ENCODE measurements at regions not wholly inside any gene's neighbourhood (a gene's known extent, or its start where the extent isn't known, plus 50 kb on each side); places are given as distances from the start of the nearest gene placed in this dataset.

DNA sequence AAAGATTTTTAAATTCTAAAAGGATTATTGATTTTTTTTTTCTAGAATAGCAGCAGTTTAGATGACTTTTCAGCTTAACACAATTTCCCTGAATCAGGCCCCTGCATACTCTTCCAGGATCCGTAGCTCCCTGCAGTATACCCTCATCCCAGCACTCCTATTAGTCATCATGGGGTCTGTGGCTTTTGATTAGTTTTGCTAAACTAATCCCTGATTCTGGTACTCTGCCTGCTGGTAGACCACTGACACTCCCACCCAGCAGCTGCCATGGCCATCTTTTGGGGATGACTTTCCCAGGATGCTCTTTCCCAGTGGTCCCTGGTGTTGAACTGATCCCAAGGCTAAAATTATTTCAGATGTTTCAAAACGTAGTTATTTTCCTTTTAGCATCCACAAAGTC, 802.0 kb downstream of the RAPGEF2 start:
- POLR2A ChIA-PET = no interaction called here
- TF ChIP-seq, protein P1, sequence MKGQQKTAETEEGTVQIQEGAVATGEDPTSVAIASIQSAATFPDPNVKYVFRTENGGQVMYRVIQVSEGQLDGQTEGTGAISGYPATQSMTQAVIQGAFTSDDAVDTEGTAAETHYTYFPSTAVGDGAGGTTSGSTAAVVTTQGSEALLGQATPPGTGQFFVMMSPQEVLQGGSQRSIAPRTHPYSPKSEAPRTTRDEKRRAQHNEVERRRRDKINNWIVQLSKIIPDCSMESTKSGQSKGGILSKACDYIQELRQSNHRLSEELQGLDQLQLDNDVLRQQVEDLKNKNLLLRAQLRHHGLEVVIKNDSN (IDR thresholded peaks at IDR 0.05; ENCODE audit: borderline replicate concordance, extremely low read length, insufficient read depth, low read depth, low read length) = no peak
- no peak for TF ChIP-seq TARDBP (IDR thresholded peaks at IDR 0.05; ENCODE audit: borderline replicate concordance)
- TF ChIP-seq, protein P2, sequence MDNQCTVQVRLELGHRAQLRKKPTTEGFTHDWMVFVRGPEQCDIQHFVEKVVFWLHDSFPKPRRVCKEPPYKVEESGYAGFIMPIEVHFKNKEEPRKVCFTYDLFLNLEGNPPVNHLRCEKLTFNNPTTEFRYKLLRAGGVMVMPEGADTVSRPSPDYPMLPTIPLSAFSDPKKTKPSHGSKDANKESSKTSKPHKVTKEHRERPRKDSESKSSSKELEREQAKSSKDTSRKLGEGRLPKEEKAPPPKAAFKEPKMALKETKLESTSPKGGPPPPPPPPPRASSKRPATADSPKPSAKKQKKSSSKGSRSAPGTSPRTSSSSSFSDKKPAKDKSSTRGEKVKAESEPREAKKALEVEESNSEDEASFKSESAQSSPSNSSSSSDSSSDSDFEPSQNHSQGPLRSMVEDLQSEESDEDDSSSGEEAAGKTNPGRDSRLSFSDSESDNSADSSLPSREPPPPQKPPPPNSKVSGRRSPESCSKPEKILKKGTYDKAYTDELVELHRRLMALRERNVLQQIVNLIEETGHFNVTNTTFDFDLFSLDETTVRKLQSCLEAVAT (IDR thresholded peaks at IDR 0.05) = no peak
- TF ChIP-seq, protein P3, sequence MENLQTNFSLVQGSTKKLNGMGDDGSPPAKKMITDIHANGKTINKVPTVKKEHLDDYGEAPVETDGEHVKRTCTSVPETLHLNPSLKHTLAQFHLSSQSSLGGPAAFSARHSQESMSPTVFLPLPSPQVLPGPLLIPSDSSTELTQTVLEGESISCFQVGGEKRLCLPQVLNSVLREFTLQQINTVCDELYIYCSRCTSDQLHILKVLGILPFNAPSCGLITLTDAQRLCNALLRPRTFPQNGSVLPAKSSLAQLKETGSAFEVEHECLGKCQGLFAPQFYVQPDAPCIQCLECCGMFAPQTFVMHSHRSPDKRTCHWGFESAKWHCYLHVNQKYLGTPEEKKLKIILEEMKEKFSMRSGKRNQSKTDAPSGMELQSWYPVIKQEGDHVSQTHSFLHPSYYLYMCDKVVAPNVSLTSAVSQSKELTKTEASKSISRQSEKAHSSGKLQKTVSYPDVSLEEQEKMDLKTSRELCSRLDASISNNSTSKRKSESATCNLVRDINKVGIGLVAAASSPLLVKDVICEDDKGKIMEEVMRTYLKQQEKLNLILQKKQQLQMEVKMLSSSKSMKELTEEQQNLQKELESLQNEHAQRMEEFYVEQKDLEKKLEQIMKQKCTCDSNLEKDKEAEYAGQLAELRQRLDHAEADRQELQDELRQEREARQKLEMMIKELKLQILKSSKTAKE (IDR thresholded peaks at IDR 0.05; ENCODE audit: low read depth, poor library complexity, severe bottlenecking) = no peak
- no peak for TF ChIP-seq EED (IDR thresholded peaks at IDR 0.05; ENCODE audit: low read depth)
- TF ChIP-seq CBX5 (IDR thresholded peaks at IDR 0.05; ENCODE audit: low read depth) = no peak
- no peak for TF ChIP-seq BCL11A (IDR thresholded peaks at IDR 0.05; ENCODE audit: low read depth, low read length)
- TF ChIP-seq PAX5 (IDR thresholded peaks at IDR 0.05; ENCODE audit: borderline replicate concordance, low read depth, low read length) = no peak
- TF ChIP-seq, protein P4, sequence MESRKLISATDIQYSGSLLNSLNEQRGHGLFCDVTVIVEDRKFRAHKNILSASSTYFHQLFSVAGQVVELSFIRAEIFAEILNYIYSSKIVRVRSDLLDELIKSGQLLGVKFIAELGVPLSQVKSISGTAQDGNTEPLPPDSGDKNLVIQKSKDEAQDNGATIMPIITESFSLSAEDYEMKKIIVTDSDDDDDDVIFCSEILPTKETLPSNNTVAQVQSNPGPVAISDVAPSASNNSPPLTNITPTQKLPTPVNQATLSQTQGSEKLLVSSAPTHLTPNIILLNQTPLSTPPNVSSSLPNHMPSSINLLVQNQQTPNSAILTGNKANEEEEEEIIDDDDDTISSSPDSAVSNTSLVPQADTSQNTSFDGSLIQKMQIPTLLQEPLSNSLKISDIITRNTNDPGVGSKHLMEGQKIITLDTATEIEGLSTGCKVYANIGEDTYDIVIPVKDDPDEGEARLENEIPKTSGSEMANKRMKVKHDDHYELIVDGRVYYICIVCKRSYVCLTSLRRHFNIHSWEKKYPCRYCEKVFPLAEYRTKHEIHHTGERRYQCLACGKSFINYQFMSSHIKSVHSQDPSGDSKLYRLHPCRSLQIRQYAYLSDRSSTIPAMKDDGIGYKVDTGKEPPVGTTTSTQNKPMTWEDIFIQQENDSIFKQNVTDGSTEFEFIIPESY (IDR thresholded peaks at IDR 0.05) = no peak
- TF ChIP-seq HDGF (IDR thresholded peaks at IDR 0.05) = no peak
- no peak for TF ChIP-seq RAD51 (IDR thresholded peaks at IDR 0.05)
- TF ChIP-seq DPF2 (IDR thresholded peaks at IDR 0.05) = no peak
- TF ChIP-seq TCF12 (IDR thresholded peaks at IDR 0.05; ENCODE audit: low read depth, low read length) = no peak
- no peak for TF ChIP-seq POLR2AphosphoS5 (IDR thresholded peaks at IDR 0.05; ENCODE audit: low read length)
- no peak for TF ChIP-seq BHLHE40 (IDR thresholded peaks at IDR 0.05; ENCODE audit: borderline replicate concordance in 1 of 2, low read depth in 2 of 2, low read length in 1 of 2)
- TF ChIP-seq RFX5 (IDR thresholded peaks at IDR 0.05; ENCODE audit: low read depth, low read length) = no peak
- no peak for TF ChIP-seq ASH2L (IDR thresholded peaks at IDR 0.05; ENCODE audit: borderline replicate concordance, low read depth)
- TF ChIP-seq LARP7 (IDR thresholded peaks at IDR 0.05) = no peak
- TF ChIP-seq NR2C2 (IDR thresholded peaks at IDR 0.05; ENCODE audit: borderline replicate concordance, control insufficient read depth, insufficient read length, low read depth) = no peak
- H4K20me1 ChIP-seq (ENCODE audit: control insufficient read depth, insufficient read depth) = no peaks in the 10 kb centered on the region
- no peak overlapping the region for H3K27ac ChIP-seq (ENCODE audit: control insufficient read depth, insufficient read depth)
- DNase-seq (ENCODE audit: low read depth, low spot score) = no peak
- ATAC-seq = no peak
- H3K4me3 ChIP-seq = no peak overlapping the region
- H3K9me3 ChIP-seq (replicated peaks; ENCODE audit: control insufficient read depth, insufficient read depth, low read length) = no peaks in the 10 kb centered on the region
- intact Hi-C loops (cut with micrococcal nuclease; ENCODE audit: unreplicated experiment) = no loop called here
- H3K27me3 ChIP-seq (replicated peaks in 1 of 2; ENCODE audit: control insufficient read depth in 2 of 2, insufficient read depth in 2 of 2, low read length in 1 of 2) = no peaks in the 10 kb centered on the region
- 0% methylated on average over 2 of the region's 2 CpGs for WGBS (ENCODE audit: insufficient coverage, insufficient replicate concordance, low lambda C conversion rate, missing lambda C conversion rate)
- H3K4me1 ChIP-seq (ENCODE audit: control insufficient read depth, insufficient read depth, low read length) = no peaks in the 10 kb centered on the region
- SMC1A ChIA-PET (ENCODE audit: uncharacterized antibody, unreplicated experiment) = no interaction called here
- in situ Hi-C loops (cut with MboI) = no loop called here
- RAD21 ChIA-PET (ENCODE audit: unreplicated experiment) = no interaction called here
- CTCF ChIA-PET = no interaction called here
- no peak overlapping the region for H3K4me2 ChIP-seq (ENCODE audit: control insufficient read depth, insufficient read depth)
- no TSS peak for BruUV-seq (replicated peaks)
- no peaks in the 10 kb centered on the region for H3K36me3 ChIP-seq (ENCODE audit: control insufficient read depth in 2 of 2, insufficient read depth in 2 of 2, low read length in 1 of 2)
- no peaks in the 10 kb centered on the region for H3K79me2 ChIP-seq (ENCODE audit: control insufficient read depth, insufficient read depth, low read length)
- H3K9ac ChIP-seq (ENCODE audit: control insufficient read depth, insufficient read depth, low read length) = no peak overlapping the region
- H2AFZ ChIP-seq (ENCODE audit: control insufficient read depth, low read depth, low read length) = no peak overlapping the region
- no peak for FAIRE-seq
